Mesenchymal stem cell (in vitro differentiated cells and primary cell): ENCODE measurements at regions not wholly inside any gene's neighbourhood (a gene's known extent, or its start where the extent isn't known, plus 50 kb on each side); places are given as distances from the start of the nearest gene placed in this dataset.

Experiments
- DNase-seq: peaks from one replicate; pipeline ENCODE4 v3.0.0-alpha.2; 2013
- H2AFZ ChIP-seq: one replicate; pipeline ENCODE4 v1.6.1; 2013; ENCODE audit warnings: low read depth, mild to moderate bottlenecking, control low read depth, inconsistent platforms, low read length, moderate library complexity
- H2AK5ac ChIP-seq: 2 replicates; pipeline ENCODE4 v1.6.1; 2013; ENCODE audit warnings: low read length, moderate library complexity, mild to moderate bottlenecking, inconsistent platforms; ENCODE audit not compliant: severe bottlenecking
- H2BK120ac ChIP-seq: one replicate; pipeline ENCODE4 v1.6.1; 2013; ENCODE audit warnings: low read depth, mild to moderate bottlenecking, inconsistent platforms, low read length, moderate library complexity
- H2BK12ac ChIP-seq, 2 experiments: one replicate each; pipeline ENCODE4 v1.6.1; 2013; ENCODE audit warnings: inconsistent platforms in 2 of 2, low read length in 2 of 2, mild to moderate bottlenecking in 2 of 2, moderate library complexity in 2 of 2, control low read depth in 1 of 2
- H2BK15ac ChIP-seq: one replicate; pipeline ENCODE4 v1.6.1; 2013; ENCODE audit warnings: mild to moderate bottlenecking, low read depth, inconsistent platforms; ENCODE audit not compliant: poor library complexity, severe bottlenecking
- H2BK5ac ChIP-seq: 2 replicates; pipeline ENCODE4 v1.6.1; 2013; ENCODE audit warnings: low read depth, mild to moderate bottlenecking, low read length, control low read depth, inconsistent platforms; ENCODE audit not compliant: poor library complexity, severe bottlenecking
- H3K14ac ChIP-seq, 2 experiments: one replicate each; pipeline ENCODE4 v1.6.1; 2013; ENCODE audit warnings: inconsistent platforms in 2 of 2, low read length in 2 of 2, control low read depth in 1 of 2, mild to moderate bottlenecking in 1 of 2, moderate library complexity in 1 of 2
- H3K18ac ChIP-seq, 2 experiments: one replicate each; pipeline ENCODE4 v1.6.1; 2013; ENCODE audit warnings: inconsistent platforms in 2 of 2, low read length in 2 of 2, control low read depth in 1 of 2, low read depth in 1 of 2, mild to moderate bottlenecking in 1 of 2
- H3K23ac ChIP-seq, 2 experiments: one replicate each; pipeline ENCODE4 v1.6.1; 2013; ENCODE audit warnings: inconsistent platforms in 2 of 2, low read length in 2 of 2, mild to moderate bottlenecking in 2 of 2, moderate library complexity in 2 of 2, control low read depth in 1 of 2
- H3K27ac ChIP-seq: 2 replicates; pipeline ENCODE4 v1.5.1; 2013; ENCODE audit warnings: mild to moderate bottlenecking, moderate library complexity, low read length, control low read depth, inconsistent platforms; ENCODE audit not compliant: poor library complexity, severe bottlenecking
- H3K27me3 ChIP-seq, 2 experiments: 2 replicates each; pipeline versions ENCODE4 v1.6.1 to v1.7.0; 2013; ENCODE audit warnings: low read length in 2 of 2, mild to moderate bottlenecking in 2 of 2, moderate library complexity in 2 of 2, control low read depth in 1 of 2, inconsistent platforms in 1 of 2; ENCODE audit not compliant: control insufficient read depth in 1 of 2, insufficient read depth in 1 of 2
- H3K36me3 ChIP-seq, 2 experiments: 2 replicates each; pipeline versions ENCODE4 v1.6.1 to v1.7.0; 2013; ENCODE audit warnings: low read length in 2 of 2, control low read depth in 1 of 2, inconsistent platforms in 1 of 2, low read depth in 1 of 2, mild to moderate bottlenecking in 1 of 2; ENCODE audit not compliant: insufficient read depth in 2 of 2, control insufficient read depth in 1 of 2
- H3K4ac ChIP-seq, 2 experiments: one replicate each; pipeline ENCODE4 v1.6.1; 2013; ENCODE audit warnings: inconsistent platforms in 2 of 2, low read length in 2 of 2, mild to moderate bottlenecking in 2 of 2, moderate library complexity in 2 of 2, control low read depth in 1 of 2, low read depth in 1 of 2
- H3K4me1 ChIP-seq: 2 replicates; pipeline ENCODE4 v1.6.1; 2013; ENCODE audit warnings: low read depth, low read length, control low read depth; ENCODE audit not compliant: control insufficient read depth, insufficient read depth
- H3K4me2 ChIP-seq: 2 replicates; pipeline ENCODE4 v1.6.1; 2013; ENCODE audit warnings: low read length, mild to moderate bottlenecking, inconsistent platforms; ENCODE audit not compliant: poor library complexity, severe bottlenecking
- H3K4me3 ChIP-seq, 2 experiments: 2 replicates each; pipeline versions ENCODE4 v1.5.1 to v1.7.0; 2013; ENCODE audit warnings: low read length in 2 of 2, mild to moderate bottlenecking in 2 of 2, control low read depth in 1 of 2, low read depth in 1 of 2; ENCODE audit not compliant: insufficient read depth in 1 of 2
- H3K79me1 ChIP-seq: replicated peaks from 2 replicates; pipeline ENCODE4 v1.6.1; 2013; ENCODE audit warnings: mild to moderate bottlenecking, control low read depth, low read length, inconsistent platforms; ENCODE audit not compliant: poor library complexity, severe bottlenecking
- H3K9ac ChIP-seq: 2 replicates; pipeline ENCODE4 v1.7.0; 2013; ENCODE audit warnings: mild to moderate bottlenecking, low read length, moderate library complexity
- H3K9me3 ChIP-seq: 2 replicates; pipeline ENCODE4 v1.7.0; 2013; ENCODE audit warnings: mild to moderate bottlenecking, low read length; ENCODE audit not compliant: control insufficient read depth
- H4K8ac ChIP-seq: one replicate; pipeline ENCODE4 v1.6.1; 2013; ENCODE audit warnings: inconsistent platforms, mild to moderate bottlenecking, low read length, moderate library complexity
- H4K91ac ChIP-seq: one replicate; pipeline ENCODE4 v1.6.1; 2013; ENCODE audit warnings: mild to moderate bottlenecking, low read length, inconsistent platforms
- WGBS: methylation state at CpG from one replicate; pipeline ENCODE4 v1.1.7; 2013; ENCODE audit warnings: mixed read lengths; 5-methylcytosine and 5-hydroxymethylcytosine counted together

DNA sequence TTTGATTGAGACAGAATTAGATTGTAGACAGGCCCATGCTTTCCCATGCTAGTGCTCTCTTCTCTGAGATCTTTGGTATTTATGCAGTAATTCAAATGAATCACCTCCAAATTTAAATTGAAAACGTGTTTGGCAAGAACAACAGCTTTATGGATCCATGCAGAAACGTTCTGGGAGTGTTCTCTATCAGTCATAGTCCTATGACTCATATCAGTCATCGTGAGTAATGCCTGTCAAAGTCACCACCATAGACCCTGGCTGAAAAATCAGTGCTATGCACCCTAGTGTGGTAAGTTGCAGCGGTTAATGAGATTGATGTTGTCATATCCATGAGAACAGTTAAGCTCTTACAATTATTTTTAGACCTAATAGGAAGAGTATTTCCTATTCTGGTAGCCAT lies 90.1 kb upstream of the FOXG1 start:
- H3K9ac ChIP-seq = no peak overlapping the region
- no peak overlapping the region for H3K27ac ChIP-seq
- H3K9me3 ChIP-seq = no peaks in the 10 kb centered on the region
- no peak overlapping the region for H2BK120ac ChIP-seq
- no peak overlapping the region for H3K4ac ChIP-seq
- no peak overlapping the region for H2AFZ ChIP-seq
- no peak overlapping the region for H4K8ac ChIP-seq
- no peak overlapping the region for H2BK12ac ChIP-seq
- H3K4me3 ChIP-seq = no peak overlapping the region
- H2BK15ac ChIP-seq = no peak overlapping the region
- no peak for DNase-seq
- no peaks in the 10 kb centered on the region for H3K4me1 ChIP-seq
- H3K4me2 ChIP-seq = no peak overlapping the region
- H4K91ac ChIP-seq = no peak overlapping the region
- H3K79me1 ChIP-seq = no peaks in the 10 kb centered on the region
- H3K18ac ChIP-seq = no peak overlapping the region
- H3K14ac ChIP-seq = no peak overlapping the region
- no peak overlapping the region for H3K23ac ChIP-seq
- no peaks in the 10 kb centered on the region for H3K36me3 ChIP-seq
- H3K27me3 ChIP-seq = no peaks in the 10 kb centered on the region
- H2AK5ac ChIP-seq = no peak overlapping the region
- H2BK5ac ChIP-seq = no peak overlapping the region
- WGBS = 25% methylated on average over 3 of the region's 4 CpGs

DNA sequence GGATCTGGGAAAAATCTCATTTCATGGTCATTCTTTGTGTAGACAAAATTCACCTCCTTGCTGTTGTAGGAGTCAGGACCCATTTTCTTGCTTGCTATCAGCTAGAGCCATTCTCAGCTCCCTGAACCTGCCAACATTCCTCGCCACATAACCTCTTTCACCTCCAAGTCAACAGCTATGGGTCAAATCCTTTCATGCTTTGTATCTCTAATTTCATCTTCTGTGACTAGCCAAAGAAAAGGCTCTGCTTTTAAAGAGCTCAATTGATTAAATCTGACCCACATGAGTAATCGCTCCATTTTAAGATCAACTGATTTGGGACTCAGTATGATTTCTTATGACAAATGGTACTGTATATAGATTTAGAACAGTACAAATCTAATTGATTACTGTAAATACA lies 89.2 kb upstream of the FOXG1 start:
- Histone ChIP-seq H2AFZ (no peak overlapping the region), H3K4me3 (no peak overlapping the region), H3K9me3 (no peaks in the 10 kb centered on the region), H2BK5ac (no peak overlapping the region), H3K27ac (no peak overlapping the region), H2AK5ac (no peak overlapping the region), H3K4me1 (no peaks in the 10 kb centered on the region), H3K18ac (no peak overlapping the region), H4K8ac (no peak overlapping the region), H2BK12ac (no peak overlapping the region), H3K36me3 (no peaks in the 10 kb centered on the region), H3K27me3 (no peaks in the 10 kb centered on the region), H4K91ac (no peak overlapping the region), H3K4me2 (no peak overlapping the region), H3K23ac (no peak overlapping the region), H2BK120ac (no peak overlapping the region), H3K4ac (no peak overlapping the region), H3K14ac (no peak overlapping the region), H3K79me1 (no peaks in the 10 kb centered on the region), H3K9ac (no peak overlapping the region), H2BK15ac (no peak overlapping the region)
- 83% methylated on average over 2 of the region's 2 CpGs for WGBS
- no peak for DNase-seq

DNA sequence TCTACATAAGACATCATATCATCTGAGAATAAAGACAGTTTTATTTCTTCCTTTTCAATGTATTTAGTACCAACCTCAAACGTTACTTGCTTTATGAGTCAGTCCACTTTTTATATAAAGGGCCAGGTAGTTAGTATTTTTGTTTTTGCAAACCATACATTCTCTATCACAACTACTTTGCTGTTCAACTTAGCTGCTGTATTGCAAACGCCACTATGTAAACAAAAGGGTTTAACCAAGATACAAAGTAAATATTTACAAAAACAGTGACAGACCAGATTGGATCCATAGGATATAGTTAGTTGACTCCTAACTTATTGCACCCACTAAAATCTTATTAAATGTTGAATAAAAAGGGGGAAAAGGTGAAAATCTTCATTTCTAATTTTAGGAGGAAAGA lies 87.7 kb upstream of the FOXG1 start:
- H3K4me1 ChIP-seq = no peaks in the 10 kb centered on the region
- no peak overlapping the region for H3K27ac ChIP-seq
- H3K9me3 ChIP-seq = no peaks in the 10 kb centered on the region
- no CpG with 5 or more reads among the region's 2 CpGs for WGBS
- no peak overlapping the region for H2BK5ac ChIP-seq
- H3K36me3 ChIP-seq = no peaks in the 10 kb centered on the region
- H4K91ac ChIP-seq = no peak overlapping the region
- no peak overlapping the region for H3K4ac ChIP-seq
- H3K27me3 ChIP-seq = no peaks in the 10 kb centered on the region
- no peak overlapping the region for H3K9ac ChIP-seq
- no peak overlapping the region for H3K14ac ChIP-seq
- no peak overlapping the region for H3K18ac ChIP-seq
- H2AK5ac ChIP-seq = no peak overlapping the region
- H4K8ac ChIP-seq = no peak overlapping the region
- no peak overlapping the region for H2BK120ac ChIP-seq
- H3K4me2 ChIP-seq = no peak overlapping the region
- no peak overlapping the region for H2BK12ac ChIP-seq
- H3K79me1 ChIP-seq = no peaks in the 10 kb centered on the region
- no peak overlapping the region for H2AFZ ChIP-seq
- DNase-seq = no peak
- H3K4me3 ChIP-seq = no peak overlapping the region
- no peak overlapping the region for H2BK15ac ChIP-seq
- no peak overlapping the region for H3K23ac ChIP-seq

DNA sequence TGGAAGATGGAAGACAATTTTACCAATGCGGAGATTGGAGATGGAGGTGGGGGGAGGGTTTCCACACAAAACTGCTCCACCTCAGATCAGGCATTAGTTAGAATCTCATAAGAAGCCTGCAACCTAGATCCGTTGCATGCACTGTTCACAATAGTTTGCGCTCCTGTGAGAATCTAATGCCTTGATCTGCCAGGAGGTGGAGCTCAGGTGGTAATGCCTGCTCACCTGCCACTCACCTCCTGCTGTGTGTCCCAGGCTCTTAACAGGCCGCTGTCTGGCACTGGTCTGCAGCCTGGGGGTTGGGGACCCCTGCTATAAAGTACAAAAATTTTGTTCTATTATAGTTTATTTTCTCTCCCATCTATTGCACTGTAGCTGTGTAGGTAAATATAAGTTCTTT lies 84.9 kb upstream of the FOXG1 start:
- H3K9me3 ChIP-seq = no peaks in the 10 kb centered on the region
- H3K4me1 ChIP-seq = no peaks in the 10 kb centered on the region
- no peak overlapping the region for H3K4me2 ChIP-seq
- no peak overlapping the region for H3K9ac ChIP-seq
- 61% methylated on average over 2 of the region's 4 CpGs for WGBS
- no peak overlapping the region for H4K91ac ChIP-seq
- H2BK15ac ChIP-seq = no peak overlapping the region
- no peak overlapping the region for H3K18ac ChIP-seq
- no peak overlapping the region for H2BK120ac ChIP-seq
- no peaks in the 10 kb centered on the region for H3K27me3 ChIP-seq
- H2BK12ac ChIP-seq = no peak overlapping the region
- H3K36me3 ChIP-seq = no peaks in the 10 kb centered on the region
- no peak overlapping the region for H4K8ac ChIP-seq
- no peak overlapping the region for H3K14ac ChIP-seq
- H2AK5ac ChIP-seq = no peak overlapping the region
- H3K4ac ChIP-seq = no peak overlapping the region
- no peak overlapping the region for H3K23ac ChIP-seq
- H3K27ac ChIP-seq = no peak overlapping the region
- DNase-seq = no peak
- H2BK5ac ChIP-seq = no peak overlapping the region
- H3K4me3 ChIP-seq = no peak overlapping the region
- no peak overlapping the region for H2AFZ ChIP-seq
- no peaks in the 10 kb centered on the region for H3K79me1 ChIP-seq
